CD4-positive, alpha-beta memory T cell (primary cell): ENCODE measurements at regions not wholly inside any gene's neighbourhood (a gene's known extent, or its start where the extent isn't known, plus 50 kb on each side); places are given as distances from the start of the nearest gene placed in this dataset.
A peak's percentile ranks its signal among the peaks of the same experiment; 100 is the strongest.
"Not testable (repeated sequence)": the region's sequence is repeated elsewhere in the genome, so short reads cannot be mapped to it uniquely, and the experiment has no call there.

Experiments
- CTCF ChIA-PET: fragments of 350-600 bp; sonication (Branson Sonifier 250); formaldehyde crosslinking; loops from one replicate; lab custom pipeline; 2021; ENCODE audit warnings: inconsistent platforms; ENCODE audit not compliant: partially characterized antibody; lab: Charles Lee
- POLR2A ChIA-PET: fragments of 350-600 bp; sonication (Branson Sonifier 250); formaldehyde crosslinking; loops from one replicate; lab custom pipeline; 2021; ENCODE audit not compliant: partially characterized antibody; lab: Charles Lee
- DNase-seq, 5 donors: peaks; one replicate each; pipeline versions ENCODE4 v3.0.0 to v3.0.0-alpha.2; 2020 to 2022; ENCODE audit warnings: mixed read lengths in 1 of 5
- H3K27ac ChIP-seq: one replicate; pipeline ENCODE4 v1.7.0; 2013; ENCODE audit warnings: low read depth, low read length
- H3K27me3 ChIP-seq: 2 replicates; pipeline ENCODE4 v1.7.0; 2013; ENCODE audit warnings: mild to moderate bottlenecking, low read length, moderate library complexity; ENCODE audit not compliant: insufficient read depth
- H3K36me3 ChIP-seq: 2 replicates; pipeline ENCODE4 v1.7.0; 2013; ENCODE audit warnings: mild to moderate bottlenecking, low read length, moderate library complexity; ENCODE audit not compliant: insufficient read depth
- H3K4me1 ChIP-seq: 2 replicates; pipeline ENCODE4 v1.7.0; 2013; ENCODE audit warnings: mild to moderate bottlenecking, low read length, moderate library complexity; ENCODE audit not compliant: insufficient read depth
- H3K4me3 ChIP-seq, 2 donors: one replicate each; pipeline ENCODE4 v1.7.0; 2013; ENCODE audit warnings: low read length in 2 of 2, mild to moderate bottlenecking in 1 of 2
- H3K9me3 ChIP-seq, 2 donors: one replicate each; pipeline ENCODE4 v1.7.0; 2013; ENCODE audit warnings: low read length in 2 of 2, control low read depth in 1 of 2; ENCODE audit not compliant: control insufficient read depth in 1 of 2
- H3K27ac Mint-ChIP-seq, 7 donors: one replicate each; pipeline ENCODE4 v1.8.0; 2020 to 2021; ENCODE audit warnings: mixed read lengths in 7 of 7, mild to moderate bottlenecking in 6 of 7, inconsistent platforms in 3 of 7, moderate library complexity in 3 of 7
- H3K27me3 Mint-ChIP-seq, 2 donors: one replicate each; pipeline ENCODE4 v1.8.0; 2020 to 2021; ENCODE audit warnings: mixed read lengths in 2 of 2
- H3K36me3 Mint-ChIP-seq, 2 donors: one replicate each; pipeline ENCODE4 v1.8.0; 2020 to 2021; ENCODE audit warnings: mixed read lengths in 2 of 2, inconsistent platforms in 1 of 2, mild to moderate bottlenecking in 1 of 2
- H3K4me1 Mint-ChIP-seq, 4 donors: one replicate each; pipeline ENCODE4 v1.8.0; 2020 to 2021; ENCODE audit warnings: mixed read lengths in 4 of 4, mild to moderate bottlenecking in 1 of 4
- H3K4me3 Mint-ChIP-seq, 8 donors: one replicate each; pipeline ENCODE4 v1.8.0; 2020 to 2021; ENCODE audit warnings: mixed read lengths in 8 of 8, mild to moderate bottlenecking in 7 of 8, moderate library complexity in 6 of 8, inconsistent platforms in 3 of 8
- H3K9me3 Mint-ChIP-seq, 8 donors: one replicate each; pipeline ENCODE4 v1.8.0; 2020 to 2021; ENCODE audit warnings: mixed read lengths in 8 of 8, mild to moderate bottlenecking in 5 of 8, inconsistent platforms in 3 of 8, moderate library complexity in 1 of 8
- intact Hi-C: fragments of 100-400 bp; cut with micrococcal nuclease; formaldehyde crosslinking; loops from one replicate; pipeline ENCODE4 v1.15.1; 2023

GRCh38 chr2:51779723-51780122, 747.8 kb upstream of the NRXN1 start:
- H3K4me3 Mint-ChIP-seq, DNase-seq, H3K4me1 ChIP-seq, H3K4me1 Mint-ChIP-seq, CTCF ChIA-PET, H3K36me3 ChIP-seq, POLR2A ChIA-PET, intact Hi-C loops, H3K27ac Mint-ChIP-seq, H3K27ac ChIP-seq, H3K9me3 ChIP-seq, H3K27me3 Mint-ChIP-seq, H3K27me3 ChIP-seq, H3K36me3 Mint-ChIP-seq, H3K4me3 ChIP-seq: not testable (repeated sequence)
- H3K9me3 Mint-ChIP-seq = peaks cover 0 to 15% (median 6%) of the 10 kb centered on the region in 8 donors

GRCh38 chr2:51778806-51779205, 746.9 kb upstream of the NRXN1 start:
- intact Hi-C loops = no loop called here
- H3K27me3 ChIP-seq = no peaks in the 10 kb centered on the region
- H3K27ac Mint-ChIP-seq = no peak overlapping the region
- H3K4me3 ChIP-seq = no peak overlapping the region
- no peak for DNase-seq
- no peaks in the 10 kb centered on the region for H3K36me3 ChIP-seq
- H3K9me3 Mint-ChIP-seq = peaks cover 0 to 16% (median 6%) of the 10 kb centered on the region in 8 donors
- no peaks in the 10 kb centered on the region for H3K27me3 Mint-ChIP-seq
- H3K4me1 ChIP-seq = no peaks in the 10 kb centered on the region
- no peak overlapping the region for H3K4me3 Mint-ChIP-seq
- H3K9me3 ChIP-seq = no peaks in the 10 kb centered on the region
- H3K27ac ChIP-seq = no peak overlapping the region
- POLR2A ChIA-PET = no interaction called here
- no peaks in the 10 kb centered on the region for H3K36me3 Mint-ChIP-seq
- CTCF ChIA-PET = no interaction called here
- H3K4me1 Mint-ChIP-seq = no peaks in the 10 kb centered on the region

- H3K27me3 ChIP-seq, H3K4me3 Mint-ChIP-seq, POLR2A ChIA-PET, H3K4me3 ChIP-seq, H3K27ac Mint-ChIP-seq, CTCF ChIA-PET, H3K27me3 Mint-ChIP-seq, H3K4me1 ChIP-seq, H3K4me1 Mint-ChIP-seq, H3K36me3 ChIP-seq, intact Hi-C loops, H3K9me3 ChIP-seq, H3K36me3 Mint-ChIP-seq, H3K27ac ChIP-seq: not testable (repeated sequence)
- peaks cover 3 to 22% (median 13%) of the 10 kb centered on the region in 8 donors for H3K9me3 Mint-ChIP-seq
- peak in 1 of 5 donors; percentile 22 for DNase-seq
These were observed 742.7 kb upstream of the NRXN1 start for GRCh38 chr2:51774606-51775005.

GRCh38 chr2:51760441-51760840, 728.5 kb upstream of the NRXN1 start:
- H3K27me3 ChIP-seq = no peaks in the 10 kb centered on the region
- H3K4me1 ChIP-seq = no peaks in the 10 kb centered on the region
- intact Hi-C loops = no loop called here
- no peak overlapping the region for H3K4me3 Mint-ChIP-seq
- no peak overlapping the region for H3K27ac ChIP-seq
- ChIA-PET POLR2A (no interaction called here), CTCF (no interaction called here)
- H3K36me3 Mint-ChIP-seq = no peaks in the 10 kb centered on the region
- no peaks in the 10 kb centered on the region for H3K36me3 ChIP-seq
- no peaks in the 10 kb centered on the region for H3K4me1 Mint-ChIP-seq
- no peaks in the 10 kb centered on the region for H3K9me3 ChIP-seq
- H3K27me3 Mint-ChIP-seq = no peaks in the 10 kb centered on the region
- H3K9me3 Mint-ChIP-seq = peaks cover 0 to 6% (median 0%) of the 10 kb centered on the region in 8 donors
- H3K27ac Mint-ChIP-seq = no peak overlapping the region
- DNase-seq = no peak
- H3K4me3 ChIP-seq = no peak overlapping the region

GRCh38 chr2:51758081-51758480, 726.1 kb upstream of the NRXN1 start:
- Histone ChIP-seq H3K4me3 (no peak overlapping the region), H3K9me3 (no peaks in the 10 kb centered on the region), H3K27me3 (no peaks in the 10 kb centered on the region), H3K4me1 (no peaks in the 10 kb centered on the region), H3K36me3 (no peaks in the 10 kb centered on the region), H3K27ac (no peak overlapping the region)
- H3K27ac Mint-ChIP-seq = no peak overlapping the region
- no peak overlapping the region for H3K4me3 Mint-ChIP-seq
- no peaks in the 10 kb centered on the region for H3K36me3 Mint-ChIP-seq
- peaks cover 0 to 8% (median 1%) of the 10 kb centered on the region in 8 donors for H3K9me3 Mint-ChIP-seq
- H3K4me1 Mint-ChIP-seq = no peaks in the 10 kb centered on the region
- H3K27me3 Mint-ChIP-seq = no peaks in the 10 kb centered on the region
- ChIA-PET CTCF (no interaction called here), POLR2A (no interaction called here)
- intact Hi-C loops = no loop called here
- DNase-seq = no peak

GRCh38 chr2:51734115-51734514, 702.2 kb upstream of the NRXN1 start:
- H3K9me3 Mint-ChIP-seq = peaks cover 0 to 11% (median 6%) of the 10 kb centered on the region in 8 donors
- Histone ChIP-seq H3K27ac (no peak overlapping the region), H3K36me3 (no peaks in the 10 kb centered on the region), H3K4me3 (no peak overlapping the region), H3K9me3 (no peaks in the 10 kb centered on the region), H3K27me3 (no peaks in the 10 kb centered on the region), H3K4me1 (no peaks in the 10 kb centered on the region)
- no peak overlapping the region for H3K4me3 Mint-ChIP-seq
- H3K27me3 Mint-ChIP-seq = no peaks in the 10 kb centered on the region
- CTCF ChIA-PET = no interaction called here
- H3K36me3 Mint-ChIP-seq = no peaks in the 10 kb centered on the region
- POLR2A ChIA-PET = no interaction called here
- no peaks in the 10 kb centered on the region for H3K4me1 Mint-ChIP-seq
- intact Hi-C loops = no loop called here
- DNase-seq = no peak
- H3K27ac Mint-ChIP-seq = no peak overlapping the region

- intact Hi-C loops = no loop called here
- no peak overlapping the region for H3K27ac Mint-ChIP-seq
- no peaks in the 10 kb centered on the region for H3K27me3 ChIP-seq
- no peak for DNase-seq
- no peak overlapping the region for H3K4me3 ChIP-seq
- ChIA-PET POLR2A (no interaction called here), CTCF (no interaction called here)
- no peaks in the 10 kb centered on the region for H3K36me3 Mint-ChIP-seq
- H3K36me3 ChIP-seq = no peaks in the 10 kb centered on the region
- peaks cover 2 to 11% (median 6%) of the 10 kb centered on the region in 8 donors for H3K9me3 Mint-ChIP-seq
- H3K9me3 ChIP-seq = no peaks in the 10 kb centered on the region
- no peak overlapping the region for H3K4me3 Mint-ChIP-seq
- H3K27ac ChIP-seq = no peak overlapping the region
- H3K4me1 ChIP-seq = no peaks in the 10 kb centered on the region
- no peaks in the 10 kb centered on the region for H3K27me3 Mint-ChIP-seq
- no peaks in the 10 kb centered on the region for H3K4me1 Mint-ChIP-seq
These were observed 691.8 kb upstream of the NRXN1 start for GRCh38 chr2:51723691-51724090.

GRCh38 chr2:51722311-51722710, 690.4 kb upstream of the NRXN1 start:
- H3K27me3 ChIP-seq = no peaks in the 10 kb centered on the region
- no peaks in the 10 kb centered on the region for H3K9me3 ChIP-seq
- POLR2A ChIA-PET = no interaction called here
- H3K27ac Mint-ChIP-seq = no peak overlapping the region
- H3K36me3 Mint-ChIP-seq = no peaks in the 10 kb centered on the region
- H3K4me1 Mint-ChIP-seq = no peaks in the 10 kb centered on the region
- no peaks in the 10 kb centered on the region for H3K27me3 Mint-ChIP-seq
- H3K27ac ChIP-seq = no peak overlapping the region
- peaks cover 2 to 11% (median 7%) of the 10 kb centered on the region in 8 donors for H3K9me3 Mint-ChIP-seq
- H3K4me1 ChIP-seq = no peaks in the 10 kb centered on the region
- DNase-seq = no peak
- intact Hi-C loops = no loop called here
- H3K4me3 ChIP-seq = no peak overlapping the region
- no peaks in the 10 kb centered on the region for H3K36me3 ChIP-seq
- H3K4me3 Mint-ChIP-seq = no peak overlapping the region
- CTCF ChIA-PET = no interaction called here
